NAMALWA (cell line): ENCODE measurements at regions not wholly inside any gene's neighbourhood (a gene's known extent, or its start where the extent isn't known, plus 50 kb on each side); places are given as distances from the start of the nearest gene placed in this dataset.
A peak's percentile ranks its signal among the peaks of the same experiment; 100 is the strongest.

Experiments used
- DNase-seq: peaks from one replicate; pipeline ENCODE4 v3.0.0-alpha.2; 2015; ENCODE audit warnings: low spot score

DNA sequence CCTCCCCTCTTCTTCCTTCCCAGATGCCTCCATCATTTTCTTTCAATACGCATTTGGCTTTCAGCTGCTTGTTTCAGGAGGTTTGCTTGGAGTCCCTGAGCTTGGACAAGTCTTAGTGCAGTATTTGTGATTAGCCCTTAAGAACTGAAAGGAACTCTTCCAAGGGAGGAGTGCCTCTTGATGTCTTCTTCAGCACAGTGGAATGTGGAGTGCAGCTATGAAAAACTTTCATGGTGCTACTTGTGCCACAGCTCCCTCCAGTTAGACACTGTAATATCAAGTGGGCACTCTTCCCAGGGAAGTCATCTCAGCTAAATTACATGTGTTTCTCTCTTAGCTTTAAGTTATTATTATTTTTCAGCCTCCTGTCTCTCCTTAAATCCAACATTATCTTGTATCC, 173.1 kb downstream of the NECTIN3 start:
- no peak for DNase-seq

DNA sequence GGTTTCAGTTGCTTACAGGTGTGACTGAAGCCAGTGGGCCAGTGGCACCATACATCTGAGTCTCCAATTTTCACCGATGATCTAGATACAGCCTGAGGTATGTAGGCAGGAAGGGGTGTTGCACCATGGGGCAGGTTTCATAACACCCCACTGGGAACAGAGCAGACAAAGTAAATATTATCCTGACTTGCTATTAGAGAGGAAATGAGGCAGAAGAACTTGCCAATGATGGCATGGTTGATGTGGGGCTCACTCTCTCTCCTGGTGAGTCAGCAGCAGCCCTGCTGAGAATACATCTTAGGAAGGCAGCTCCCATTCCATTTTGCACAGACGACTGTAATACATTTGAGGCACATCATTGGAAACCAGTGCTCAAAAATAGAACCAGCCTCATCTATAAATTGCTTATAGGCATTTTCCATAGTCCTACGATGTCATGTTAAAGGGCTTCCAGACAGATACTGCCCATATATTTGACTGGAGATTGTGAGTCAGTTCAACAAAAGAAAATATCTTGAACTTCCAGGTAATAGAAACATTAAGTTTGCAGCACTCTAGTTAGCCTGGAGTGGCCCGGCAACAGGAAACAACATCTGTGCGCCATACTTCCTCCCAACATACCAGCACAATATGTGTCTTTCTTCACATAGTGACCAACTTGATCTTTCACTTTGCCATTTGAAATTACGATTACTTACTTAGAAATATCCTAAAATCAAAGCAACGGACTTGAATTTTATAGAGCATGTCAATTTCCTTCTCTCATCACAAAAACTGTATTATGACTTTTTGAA, 175.5 kb downstream of the NECTIN3 start:
- DNase-seq: no peak

- DNase-seq: no peak
Measured at GRCh38 chr3:111248406-111248805, 176.8 kb downstream of the NECTIN3 start.

GRCh38 chr3:111249421-111249820, 177.8 kb downstream of the NECTIN3 start:
- DNase-seq: no peak

GRCh38 chr3:111252779-111253178, 181.2 kb downstream of the NECTIN3 start:
- no peak for DNase-seq

- DNase-seq: no peak
Measured at GRCh38 chr3:111253733-111254132, 182.1 kb downstream of the NECTIN3 start.

- DNase-seq: no peak
Measured at GRCh38 chr3:111260878-111261277, 189.3 kb downstream of the NECTIN3 start.

DNA sequence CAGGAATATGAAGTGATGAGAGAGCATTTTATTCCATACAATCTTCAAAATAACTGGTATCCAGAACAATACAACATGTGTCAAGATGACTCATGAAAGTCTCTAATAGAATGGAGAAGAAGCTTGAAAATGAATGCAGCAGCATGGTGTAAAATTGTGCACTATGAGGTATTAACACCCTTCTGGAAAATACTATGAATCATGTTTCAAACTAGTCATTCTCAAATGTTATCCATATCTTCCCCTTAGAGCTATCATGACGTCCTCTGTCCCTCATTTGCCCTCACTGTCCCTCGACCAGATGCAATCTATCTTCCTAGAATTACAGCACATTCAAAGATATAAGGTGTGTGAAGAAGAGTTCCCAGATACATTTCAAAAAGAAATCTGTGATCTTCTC, 198.2 kb downstream of the NECTIN3 start:
- DNase-seq: no peak

DNA sequence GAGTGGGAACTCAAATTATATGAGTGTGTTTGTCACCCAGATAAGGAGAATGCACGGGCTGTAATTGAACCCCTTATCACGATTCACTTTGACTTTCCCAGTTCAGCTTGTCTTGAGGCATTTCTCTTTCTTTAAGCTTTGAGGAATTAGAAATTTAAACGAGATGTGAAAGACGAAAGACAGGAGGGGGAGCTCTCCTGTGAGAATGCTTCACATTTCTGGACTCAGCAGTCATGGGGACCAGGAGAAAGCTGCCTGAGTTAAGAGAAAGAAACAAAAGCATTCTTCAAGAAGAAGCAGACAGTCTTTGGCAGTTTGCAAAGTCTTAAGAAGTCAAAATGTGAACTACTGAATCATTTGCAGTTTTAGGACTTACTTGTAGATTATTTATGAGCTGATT, 205.6 kb downstream of the NECTIN3 start:
- DNase-seq: peak; percentile 5

- no peak for DNase-seq
Measured at GRCh38 chr3:111278959-111279358, 207.3 kb downstream of the NECTIN3 start.

GRCh38 chr3:111282024-111282423, 210.4 kb downstream of the NECTIN3 start:
- no peak for DNase-seq

- DNase-seq: no peak
Measured at GRCh38 chr3:111283165-111283564, 211.5 kb downstream of the NECTIN3 start.

DNA sequence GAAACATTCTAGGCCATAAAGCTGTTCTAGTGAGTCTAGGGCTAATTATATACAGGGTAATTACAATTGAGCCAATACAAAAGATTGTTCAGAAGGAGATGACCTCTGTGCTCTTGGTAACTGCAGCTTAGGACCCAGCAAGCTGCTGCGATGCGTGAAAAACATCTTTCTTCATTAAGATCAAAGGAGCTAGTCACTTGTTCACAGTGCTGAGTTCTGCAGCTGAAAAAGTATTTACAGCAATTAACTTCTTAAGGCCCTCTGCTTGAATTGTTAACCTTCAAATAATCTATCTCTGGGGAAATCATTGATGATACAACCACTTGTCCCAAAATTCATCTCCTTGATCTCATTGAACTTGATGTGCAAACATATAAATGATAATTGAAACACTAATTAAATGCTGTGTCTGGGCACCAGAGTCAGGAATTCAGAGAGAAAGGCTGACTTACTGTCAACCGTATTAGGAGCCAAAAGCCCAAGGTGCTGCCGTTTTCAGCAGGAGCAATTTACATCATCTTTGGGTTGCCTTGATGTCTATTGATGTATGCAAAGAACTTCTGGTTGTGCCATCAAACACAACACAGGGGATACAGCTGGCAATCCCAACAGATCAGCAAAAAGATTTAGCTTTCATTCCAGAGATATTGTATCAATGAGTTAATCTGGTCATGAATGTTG, 213.0 kb downstream of the NECTIN3 start:
- DNase-seq: no peak

- no peak for DNase-seq
Measured at GRCh38 chr3:111285184-111285538, 213.5 kb downstream of the NECTIN3 start.

- DNase-seq: no peak
Measured at GRCh38 chr3:111285694-111286093, 214.1 kb downstream of the NECTIN3 start.

DNA sequence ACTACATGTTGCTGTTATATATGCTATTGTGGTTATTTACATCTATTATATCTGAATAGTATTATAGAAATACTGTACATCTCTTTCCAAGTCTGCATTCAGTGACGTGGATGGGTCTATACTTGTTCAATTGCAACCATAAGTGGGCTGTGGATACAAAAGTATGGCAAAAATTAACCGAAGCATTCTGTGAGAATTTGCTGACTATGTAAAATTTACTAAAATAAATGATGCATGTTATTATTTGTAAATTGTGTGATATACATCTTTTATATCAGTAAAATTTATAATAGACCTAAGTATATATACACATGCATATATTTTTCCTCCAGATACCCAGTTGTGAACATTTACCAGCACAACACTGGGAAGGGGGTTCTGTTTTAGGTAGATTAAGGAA, 215.1 kb downstream of the NECTIN3 start:
- no peak for DNase-seq

GRCh38 chr3:111292117-111292516, 220.5 kb downstream of the NECTIN3 start:
- no peak for DNase-seq

DNA sequence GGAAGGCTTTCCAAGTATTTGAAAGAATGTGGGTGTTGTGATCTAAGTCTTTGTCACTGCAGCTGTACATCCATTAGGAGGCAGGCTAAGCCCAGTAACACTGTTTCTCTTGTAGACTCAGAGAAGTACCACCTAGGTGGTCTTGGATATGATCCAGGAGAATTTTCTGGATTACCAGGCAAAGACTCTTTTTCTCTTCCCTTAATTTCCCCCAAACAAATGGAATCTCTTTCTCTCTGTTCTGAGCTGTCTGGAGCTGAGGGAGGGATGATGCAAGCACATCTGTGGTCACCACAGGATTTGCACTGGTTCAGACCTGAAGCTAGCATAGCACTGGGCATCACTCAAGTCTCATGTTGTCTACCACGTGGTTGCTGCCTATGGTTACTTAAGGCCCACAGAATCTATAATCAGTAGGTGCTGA, 227.6 kb downstream of the NECTIN3 start:
- DNase-seq: no peak

DNA sequence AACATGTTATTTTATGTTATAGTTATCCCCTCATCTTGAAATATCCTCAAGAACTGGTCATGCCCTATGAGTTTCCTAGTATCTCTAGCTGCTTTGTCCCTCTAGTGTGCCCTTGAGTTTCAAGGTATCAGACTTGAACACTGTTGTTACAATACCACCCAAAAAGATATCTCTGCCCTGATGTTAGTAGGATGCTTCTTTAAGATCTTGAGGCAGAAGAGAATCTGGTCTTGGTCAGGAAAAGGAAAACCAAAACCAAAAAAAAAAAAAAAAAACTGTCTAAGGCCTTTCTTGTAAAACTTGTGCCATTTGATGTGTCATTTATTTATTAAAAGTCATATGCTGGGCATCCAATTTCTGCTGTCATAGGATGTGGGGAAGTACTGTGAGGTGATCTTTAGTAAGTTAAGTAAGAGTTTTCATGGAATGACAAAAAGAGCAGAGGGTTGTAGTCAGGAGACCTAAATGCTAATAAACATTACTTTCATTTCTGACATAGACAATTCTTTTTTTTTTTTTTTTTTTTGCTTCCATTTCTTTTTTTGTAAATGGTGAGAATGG, 229.7 kb downstream of the NECTIN3 start:
- DNase-seq: no peak

DNA sequence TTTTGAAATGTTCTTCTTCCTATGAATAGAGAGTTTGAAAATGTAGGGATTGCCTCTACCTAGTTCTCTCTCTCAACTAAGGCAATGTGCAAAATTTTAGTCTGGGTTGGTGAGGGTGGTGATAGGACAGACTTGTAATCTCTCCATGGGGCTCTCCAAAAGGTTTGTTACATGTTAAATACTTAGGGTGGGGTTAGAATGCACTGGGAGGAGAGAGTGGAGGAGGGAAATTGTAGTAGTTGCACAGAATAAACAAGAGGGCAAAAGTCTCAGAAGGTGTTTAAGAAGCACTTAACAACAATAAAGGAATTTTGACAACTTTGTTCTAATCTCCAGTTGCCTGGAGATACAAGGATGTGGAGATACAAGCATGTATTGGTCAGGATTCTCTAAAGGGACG, 230.4 kb downstream of the NECTIN3 start:
- DNase-seq: no peak

- DNase-seq: no peak
Measured at GRCh38 chr3:111303760-111304159, 232.1 kb downstream of the NECTIN3 start.

DNA sequence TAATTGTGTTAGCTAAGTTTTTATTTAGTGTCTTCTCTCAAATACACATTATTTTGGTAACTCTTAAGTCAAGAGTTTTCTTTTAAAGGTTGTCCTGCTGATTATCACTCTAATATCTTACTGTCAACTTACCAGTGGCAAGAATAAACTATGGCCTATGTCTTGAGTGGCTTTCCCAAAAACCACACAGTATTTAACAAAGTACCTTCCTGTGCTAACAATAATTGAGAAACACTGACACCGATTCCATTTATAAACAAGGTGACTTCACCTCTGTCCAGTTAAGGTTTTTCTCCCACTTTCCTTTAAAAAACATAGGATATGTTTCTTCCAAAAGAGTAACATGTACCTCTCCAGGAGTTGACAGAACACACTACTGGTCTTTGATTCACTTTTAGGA, 234.3 kb upstream of the CD96 start:
- DNase-seq: no peak

- no peak for DNase-seq
Measured at GRCh38 chr3:111311126-111311525, 230.9 kb upstream of the CD96 start.
